GM12875 (cell line): ENCODE measurements at regions not wholly inside any gene's neighbourhood (a gene's known extent, or its start where the extent isn't known, plus 50 kb on each side); places are given as distances from the start of the nearest gene placed in this dataset.

ENCODE experiments used
- H3K4me3 ChIP-seq: one replicate; pipeline ENCODE4 v1.5.1; 2011; ENCODE audit warnings: low read depth, low read length, control low read depth
- CTCF ChIP-seq: IDR thresholded peaks from 2 replicates; pipeline ENCODE4 v1.5.1; 2011; ENCODE audit warnings: low read depth, mild to moderate bottlenecking, control low read depth, inconsistent platforms, low read length, moderate library complexity, borderline replicate concordance; ENCODE audit not compliant: insufficient read depth

- H3K4me3 ChIP-seq: no peak overlapping the region
- no peak for TF ChIP-seq CTCF
Measured at GRCh38 chr2:76672798-76673197, 849.4 kb downstream of the LRRTM4 start.

GRCh38 chr2:76669966-76670465 is 852.2 kb downstream of the LRRTM4 start:
- TF ChIP-seq CTCF: no peak
- H3K4me3 ChIP-seq: no peak overlapping the region

- TF ChIP-seq CTCF: no peak
- no peak overlapping the region for H3K4me3 ChIP-seq
Measured at GRCh38 chr2:76668279-76668678, 853.9 kb downstream of the LRRTM4 start.

- TF ChIP-seq CTCF: no peak
- no peak overlapping the region for H3K4me3 ChIP-seq
Measured at GRCh38 chr2:76667821-76668271, 854.3 kb downstream of the LRRTM4 start.

- no peak overlapping the region for H3K4me3 ChIP-seq
- TF ChIP-seq CTCF: no peak
Measured at GRCh38 chr2:76642129-76642528, 880.0 kb downstream of the LRRTM4 start.

GRCh38 chr2:76641506-76641905 is 880.7 kb downstream of the LRRTM4 start:
- TF ChIP-seq CTCF: no peak
- H3K4me3 ChIP-seq: no peak overlapping the region

GRCh38 chr2:76640905-76641304 is 881.3 kb downstream of the LRRTM4 start:
- no peak for TF ChIP-seq CTCF
- H3K4me3 ChIP-seq: no peak overlapping the region
